HG03460 (cell line): ENCODE measurements at regions not wholly inside any gene's neighbourhood (a gene's known extent, or its start where the extent isn't known, plus 50 kb on each side); places are given as distances from the start of the nearest gene placed in this dataset.
"Not testable (repeated sequence)": the region's sequence is repeated elsewhere in the genome, so short reads cannot be mapped to it uniquely, and the experiment has no call there.

Source experiments
- ATAC-seq: cut with Tn5 transposase; IDR thresholded peaks from one replicate; pipeline ENCODE4 v1.9.1; 2021; ENCODE audit not compliant: unreplicated experiment

- ATAC-seq, result no peak
Observed at GRCh38 chr11:57913715-57914704, 109.7 kb upstream of the OR9Q1 start.

GRCh38 chr11:57917632-57918031, 106.0 kb upstream of the OR9Q1 start:
- ATAC-seq, result no peak

DNA sequence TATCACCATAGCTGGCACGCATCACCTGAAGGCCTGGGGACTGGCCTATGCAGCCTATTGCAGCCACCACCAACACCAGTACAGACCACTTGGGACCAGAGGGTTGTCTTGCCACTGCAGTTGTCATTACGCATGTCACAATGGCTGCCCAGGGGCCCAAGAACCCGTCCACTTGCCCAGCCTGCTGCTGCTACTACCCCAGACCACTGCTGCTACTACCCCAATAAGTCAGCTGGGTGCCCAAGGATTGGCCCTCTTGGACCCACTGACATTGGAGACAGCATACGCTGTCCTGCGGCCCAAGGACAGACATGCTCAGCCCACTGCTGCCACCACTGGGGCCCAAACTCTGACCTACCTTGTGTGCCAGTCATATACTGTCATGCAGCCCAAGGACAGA, 102.7 kb upstream of the OR9Q1 start:
- no peak for ATAC-seq

GRCh38 chr11:57932105-57932504, 91.6 kb upstream of the OR9Q1 start:
- ATAC-seq, result no peak

- ATAC-seq, result no peak
Observed at GRCh38 chr11:57935402-57936049, 88.2 kb upstream of the OR9Q1 start.

DNA sequence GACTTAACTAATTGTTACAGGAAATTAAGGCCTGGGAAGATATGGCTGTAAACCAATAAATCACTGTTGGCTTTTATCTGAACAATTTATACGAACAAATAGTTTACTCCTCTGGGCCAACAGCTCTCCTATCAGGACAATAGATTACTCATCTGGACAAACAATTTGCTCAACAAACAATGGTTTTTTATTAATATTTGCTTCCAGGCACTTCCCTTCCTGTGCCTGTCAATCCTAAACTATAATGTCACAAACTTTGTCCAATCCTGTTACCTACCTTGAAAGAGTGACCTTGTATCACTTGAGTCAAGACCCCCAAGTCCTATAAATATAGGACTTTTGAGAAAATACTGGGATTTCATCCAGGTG, 87.6 kb upstream of the OR9Q1 start:
- no peak for ATAC-seq

DNA sequence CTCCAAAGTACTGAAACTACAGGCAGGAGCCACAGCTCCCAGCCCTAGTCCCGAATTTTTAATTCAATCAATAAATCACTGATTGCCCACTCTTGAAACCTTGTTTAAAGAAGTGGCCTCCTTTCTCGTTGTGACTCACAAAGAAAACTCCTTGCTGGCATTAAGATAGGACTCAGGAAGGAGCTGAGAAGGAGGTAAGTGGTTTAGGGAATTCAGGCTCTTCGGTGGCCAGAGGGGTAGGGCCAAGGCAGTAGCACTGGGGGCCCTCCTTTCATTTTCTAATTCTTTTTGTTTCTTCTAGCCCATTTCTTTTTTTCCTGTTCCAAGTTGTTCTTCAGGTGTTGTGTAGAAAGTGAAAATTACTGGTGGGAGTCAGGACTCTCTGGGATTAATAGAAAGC, 86.2 kb upstream of the OR9Q1 start:
- ATAC-seq, result no peak

GRCh38 chr11:57938351-57938750, 85.3 kb upstream of the OR9Q1 start:
- no peak for ATAC-seq

DNA sequence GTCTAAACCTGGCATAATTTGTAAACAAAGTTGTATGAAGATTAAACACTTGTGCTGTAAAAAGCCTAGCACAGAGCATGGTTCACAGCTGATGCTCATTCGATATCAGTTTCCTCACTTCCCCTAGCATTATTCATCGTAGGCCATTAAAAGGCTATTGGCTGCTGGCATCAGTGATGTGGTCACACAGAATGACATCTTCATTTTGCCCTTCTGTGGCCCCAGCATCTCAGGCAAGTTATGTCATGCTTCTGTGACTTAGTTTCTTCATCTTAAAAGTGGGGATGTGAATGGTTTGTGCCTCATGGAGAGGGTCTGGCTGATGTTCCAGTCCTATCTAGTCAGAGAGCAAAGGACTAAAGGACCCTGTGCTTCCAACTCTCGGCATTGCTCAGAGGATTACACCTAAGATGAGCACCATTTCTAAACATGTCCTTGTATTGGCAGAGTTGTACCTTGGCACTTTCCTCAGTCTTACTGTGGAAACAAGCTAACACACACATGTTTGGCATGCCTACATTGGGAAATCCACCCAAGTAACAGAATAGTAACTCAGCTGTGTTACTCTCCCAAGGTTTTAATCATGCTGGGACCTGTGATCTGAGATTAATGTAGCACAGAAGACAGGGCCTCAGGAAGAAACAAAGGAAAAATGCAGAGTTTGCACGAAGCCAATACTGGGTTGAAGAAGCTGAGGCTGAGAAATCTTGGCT, 83.5 kb upstream of the OR9Q1 start:
- ATAC-seq, result no peak

GRCh38 chr11:57941875-57942274, 81.8 kb upstream of the OR9Q1 start:
- no peak for ATAC-seq

DNA sequence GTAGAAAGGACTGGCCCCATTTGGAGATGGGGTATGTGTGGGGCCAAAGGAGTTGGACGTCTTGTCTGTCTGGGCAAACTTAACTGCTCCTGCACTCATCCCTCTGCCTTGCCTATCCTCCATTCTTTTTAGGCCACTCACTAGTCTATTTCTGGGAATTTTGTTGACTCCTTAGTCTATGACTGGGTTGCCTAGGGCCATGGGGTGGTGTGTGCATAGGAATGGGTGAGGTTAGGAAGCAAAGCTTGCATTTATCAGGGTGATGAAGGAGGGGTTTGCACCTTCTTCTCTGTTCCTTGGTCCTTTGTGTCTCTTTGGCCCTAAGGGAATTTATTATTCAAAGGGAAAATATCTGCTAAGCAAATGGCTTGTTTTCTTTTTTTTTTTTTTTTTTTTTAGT, 80.9 kb upstream of the OR9Q1 start:
- no peak for ATAC-seq

- not testable (repeated sequence) for ATAC-seq
Observed at GRCh38 chr11:57943766-57944165, 79.9 kb upstream of the OR9Q1 start.

GRCh38 chr11:57946628-57947027, 77.1 kb upstream of the OR9Q1 start:
- no peak for ATAC-seq

DNA sequence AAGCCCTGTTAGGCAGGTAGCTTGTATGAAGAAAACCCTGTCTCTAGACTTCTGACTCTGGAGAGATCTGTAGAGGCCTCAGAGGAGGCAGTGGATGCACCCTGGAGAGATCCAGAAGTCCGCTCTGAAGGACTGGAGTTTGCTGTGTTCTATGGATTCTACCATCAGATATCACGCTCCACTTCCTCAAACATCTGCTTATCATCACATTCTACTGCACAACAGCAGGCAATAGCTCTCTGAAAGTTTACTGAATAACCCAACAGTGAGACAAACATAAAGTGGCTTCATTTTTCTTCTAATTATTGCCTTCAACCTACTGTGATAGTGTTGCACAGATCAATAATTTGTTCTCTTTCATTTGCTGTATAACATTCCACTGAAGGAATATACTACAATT, 59.0 kb upstream of the OR9Q1 start:
- ATAC-seq, result no peak

- no peak for ATAC-seq
Observed at GRCh38 chr11:57971272-57972012, 52.2 kb upstream of the OR9Q1 start.

DNA sequence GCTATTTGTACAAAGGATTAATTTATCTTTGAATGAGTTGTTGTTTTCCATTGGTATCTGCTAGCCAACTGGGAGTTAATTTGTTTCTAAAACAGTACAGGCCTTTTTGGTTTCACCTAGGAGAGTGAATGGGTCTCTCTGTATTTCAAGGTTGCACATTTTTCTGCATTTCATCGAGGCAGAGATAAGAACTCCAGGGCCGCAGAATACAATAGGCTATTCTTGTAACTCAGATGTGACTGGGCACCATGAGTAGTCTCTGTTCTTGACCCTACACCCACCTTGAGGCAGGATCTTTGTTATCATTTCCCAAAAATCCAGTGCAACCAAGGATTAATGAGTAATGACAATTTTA, 51.7 kb upstream of the OR9Q1 start:
- ATAC-seq, result no peak
